Activated naive CD4-positive, alpha-beta T cell treated with anti-CD3 and anti-CD28 coated beads, Interleukin-2, amount 50 U/mL, for 72 hours (primary cell): ENCODE measurements at regions not wholly inside any gene's neighbourhood (a gene's known extent, or its start where the extent isn't known, plus 50 kb on each side); places are given as distances from the start of the nearest gene placed in this dataset.

Source experiments
- ATAC-seq, 2 donors: fragments of 150-1000 bp; cut with Tn5 transposase; 2 replicates each; pipeline ENCODE4 v1.10.0; 2021; ENCODE audit warnings: mild to moderate bottlenecking in 2 of 2, moderate library complexity in 2 of 2
- DNase-seq, 2 donors: peaks; one replicate each; pipeline ENCODE4 v3.0.0; 2021 to 2022; ENCODE audit warnings: low spot score in 2 of 2
- H3K27ac Mint-ChIP-seq, 2 donors: one replicate each; pipeline ENCODE4 v1.8.0; 2022; ENCODE audit warnings: mild to moderate bottlenecking in 2 of 2, mixed read lengths in 2 of 2
- H3K36me3 Mint-ChIP-seq, 2 donors: one replicate each; pipeline ENCODE4 v1.8.0; 2022; ENCODE audit warnings: mixed read lengths in 2 of 2
- H3K9me3 Mint-ChIP-seq, 2 donors: one replicate each; pipeline ENCODE4 v1.8.0; 2022; ENCODE audit warnings: mixed read lengths in 2 of 2

DNA sequence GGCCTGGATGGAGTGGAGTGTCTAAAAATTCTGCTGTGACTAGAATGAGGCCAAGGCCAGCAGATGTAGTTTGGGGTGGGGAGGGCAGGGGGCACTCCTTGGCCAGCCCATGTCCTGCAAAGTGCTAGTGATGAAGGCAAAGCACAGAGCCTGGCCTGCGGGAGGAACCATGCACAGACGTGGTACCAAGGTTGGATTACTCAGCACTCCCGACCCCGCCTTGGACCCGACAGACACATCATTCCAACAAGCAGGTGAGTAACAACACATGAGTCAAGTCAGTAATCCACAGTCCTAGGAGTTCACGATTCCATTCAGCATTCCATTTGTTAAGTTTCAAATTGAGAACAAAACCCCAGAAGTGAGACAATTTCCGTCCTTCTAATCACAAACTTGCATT is 317.3 kb downstream of the TCERG1L start:
- DNase-seq: no peak
- Mint-ChIP-seq H3K9me3 (peaks cover 6 to 11% of the 10 kb centered on the region in 2 donors), H3K36me3 (peaks cover 8 to 9% of the 10 kb centered on the region in 2 donors), H3K27ac (no peak overlapping the region)
- ATAC-seq: no peak

DNA sequence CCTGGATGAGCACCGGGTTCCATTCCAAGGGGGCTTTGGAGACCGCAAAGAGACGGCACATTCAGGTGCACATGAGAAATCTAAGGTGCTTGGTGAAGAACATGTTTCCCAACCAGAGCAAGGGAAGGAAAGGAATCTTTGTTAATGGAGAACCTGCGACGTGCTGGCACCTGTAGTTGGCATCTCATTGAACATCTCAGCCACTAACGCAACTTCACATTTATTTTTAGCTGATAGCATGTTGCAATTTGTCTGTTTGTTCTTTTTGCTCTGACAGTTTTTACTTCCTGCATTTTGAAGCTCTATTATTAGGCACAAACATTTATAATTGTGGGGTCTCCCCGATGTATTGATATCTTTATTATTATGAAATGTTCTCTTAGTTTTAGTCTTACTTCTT is 316.7 kb downstream of the TCERG1L start:
- no peak overlapping the region for H3K27ac Mint-ChIP-seq
- ATAC-seq (no peak), DNase-seq (no peak)
- peaks cover 8 to 9% of the 10 kb centered on the region in 2 donors for H3K36me3 Mint-ChIP-seq
- peaks cover 6 to 11% of the 10 kb centered on the region in 2 donors for H3K9me3 Mint-ChIP-seq

DNA sequence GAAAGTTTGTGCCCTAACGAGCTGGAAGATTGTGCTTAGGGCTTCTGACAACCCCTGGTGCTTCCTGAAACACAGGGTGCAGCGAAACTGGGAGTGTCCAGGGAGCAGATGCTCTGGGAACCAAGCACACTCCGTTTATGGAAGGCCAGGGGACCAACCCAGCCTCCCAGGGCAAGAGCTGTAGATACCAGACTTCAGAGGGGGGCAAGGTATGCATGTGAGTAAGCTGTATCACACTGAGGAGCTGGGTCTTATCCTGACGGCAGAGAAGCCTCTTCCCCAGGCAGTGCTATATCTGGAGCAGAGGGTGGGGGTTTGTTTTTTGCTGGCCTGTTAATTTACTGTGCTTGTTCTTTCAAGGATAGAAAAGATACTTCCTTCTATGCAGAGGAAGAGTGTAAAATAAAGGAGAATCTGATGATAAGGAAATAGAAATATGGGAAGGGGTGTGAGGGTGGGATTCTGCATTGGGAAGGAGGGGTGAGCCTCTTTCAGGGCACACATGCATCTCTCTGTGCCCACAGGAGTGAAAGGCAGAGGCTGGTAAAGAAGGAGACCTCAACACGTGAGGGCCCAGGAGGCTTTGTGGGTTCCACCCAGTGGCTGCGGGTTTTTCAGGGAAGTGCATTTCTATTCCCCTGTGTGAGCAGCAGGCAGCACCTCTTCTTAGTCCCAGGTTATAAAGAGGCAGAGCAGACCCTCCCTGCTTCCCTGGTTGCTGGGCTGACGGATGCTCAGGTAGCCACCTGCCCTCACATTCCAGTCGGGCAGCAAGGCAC is 314.1 kb downstream of the TCERG1L start:
- Mint-ChIP-seq H3K27ac (no peak overlapping the region), H3K36me3 (peaks cover 8 to 9% of the 10 kb centered on the region in 2 donors), H3K9me3 (peaks cover 6 to 11% of the 10 kb centered on the region in 2 donors)
- ATAC-seq: no peak
- no peak for DNase-seq

DNA sequence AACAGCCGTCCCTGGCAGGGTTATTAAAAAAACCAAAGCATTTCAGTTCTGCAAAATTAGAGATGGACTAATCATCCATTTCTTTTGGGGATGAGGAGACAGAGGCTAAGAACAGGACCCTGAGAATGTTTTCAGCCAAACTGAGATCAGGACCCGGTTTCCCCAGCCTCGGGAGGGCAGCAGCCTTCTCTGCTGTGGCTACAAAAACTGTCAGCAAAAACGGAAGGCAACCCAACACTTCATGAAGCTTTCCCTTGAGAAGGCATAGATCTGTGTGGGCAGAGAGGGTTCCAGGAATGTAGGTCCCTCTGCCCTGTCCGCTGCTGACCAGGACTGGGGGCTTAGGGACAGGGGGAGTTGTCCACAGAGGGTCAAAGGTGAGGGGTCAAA is 313.5 kb downstream of the TCERG1L start:
- peaks cover 8 to 9% of the 10 kb centered on the region in 2 donors for H3K36me3 Mint-ChIP-seq
- no peak overlapping the region for H3K27ac Mint-ChIP-seq
- DNase-seq (no peak), ATAC-seq (no peak)
- H3K9me3 Mint-ChIP-seq: peaks cover 6 to 11% of the 10 kb centered on the region in 2 donors

DNA sequence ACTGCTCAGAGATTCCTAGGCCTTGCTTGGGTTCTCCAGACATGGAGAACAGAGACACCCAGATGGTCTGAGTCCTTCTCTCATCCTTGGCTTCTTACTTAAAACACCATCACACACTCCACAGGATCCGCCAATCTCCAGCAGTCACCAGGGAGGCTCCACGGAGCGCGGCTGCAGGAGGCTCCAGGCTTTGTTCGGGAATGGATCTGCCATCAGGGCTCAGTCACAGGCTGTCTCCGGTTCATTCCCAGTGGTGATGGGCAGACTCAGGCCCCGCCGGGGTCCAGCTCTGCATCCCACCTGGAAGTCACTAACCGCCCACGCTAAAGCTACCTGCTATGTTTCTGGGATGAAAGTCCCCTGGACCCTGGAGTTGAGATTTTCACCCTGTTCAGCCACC is 312.9 kb downstream of the TCERG1L start:
- DNase-seq (no peak), ATAC-seq (no peak)
- Mint-ChIP-seq H3K9me3 (peaks cover 6 to 11% of the 10 kb centered on the region in 2 donors), H3K27ac (no peak overlapping the region), H3K36me3 (peaks cover 8 to 9% of the 10 kb centered on the region in 2 donors)

DNA sequence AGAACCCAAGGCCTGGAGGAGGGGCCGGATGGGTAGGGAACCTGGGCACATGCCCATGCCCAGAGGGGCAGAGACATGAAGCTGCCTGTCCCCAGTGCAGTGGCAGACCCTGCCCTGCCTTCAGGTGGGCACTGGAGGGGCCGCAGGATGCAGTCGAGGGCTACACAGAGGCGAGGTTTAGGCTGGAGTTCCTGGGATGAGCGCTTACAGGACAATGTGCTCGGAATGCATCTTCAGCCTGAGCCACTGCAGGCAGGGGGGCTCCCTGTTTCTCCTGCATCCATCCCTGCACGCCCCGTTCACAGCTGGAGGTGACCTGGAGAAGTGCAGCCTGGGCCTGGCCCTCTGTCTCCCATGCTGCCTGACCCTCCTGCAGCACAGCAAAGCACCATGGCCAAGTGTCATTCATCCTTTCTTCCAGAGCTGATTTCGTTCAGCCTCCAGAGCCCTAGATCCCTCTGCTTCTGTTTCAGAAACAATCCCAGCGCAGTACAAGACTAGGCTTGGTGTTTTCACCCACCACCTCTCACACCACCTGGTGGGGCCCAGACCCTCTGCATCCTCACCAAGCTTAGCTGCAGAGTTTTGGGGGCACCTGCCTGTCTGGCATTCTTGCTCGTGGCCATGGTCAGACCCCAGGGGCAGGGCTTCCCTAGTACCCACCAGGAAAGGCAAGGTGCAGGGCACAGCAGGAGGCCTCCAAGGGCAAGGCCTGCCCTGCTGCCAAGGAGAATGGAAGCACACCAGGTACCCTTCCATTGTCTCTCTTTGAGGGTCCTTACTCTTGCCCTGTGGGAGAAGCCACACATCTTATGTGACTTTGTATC is 311.9 kb downstream of the TCERG1L start:
- ATAC-seq: no peak
- no peak overlapping the region for H3K27ac Mint-ChIP-seq
- peaks cover 8 to 9% of the 10 kb centered on the region in 2 donors for H3K36me3 Mint-ChIP-seq
- H3K9me3 Mint-ChIP-seq: peaks cover 6 to 11% of the 10 kb centered on the region in 2 donors
- no peak for DNase-seq

DNA sequence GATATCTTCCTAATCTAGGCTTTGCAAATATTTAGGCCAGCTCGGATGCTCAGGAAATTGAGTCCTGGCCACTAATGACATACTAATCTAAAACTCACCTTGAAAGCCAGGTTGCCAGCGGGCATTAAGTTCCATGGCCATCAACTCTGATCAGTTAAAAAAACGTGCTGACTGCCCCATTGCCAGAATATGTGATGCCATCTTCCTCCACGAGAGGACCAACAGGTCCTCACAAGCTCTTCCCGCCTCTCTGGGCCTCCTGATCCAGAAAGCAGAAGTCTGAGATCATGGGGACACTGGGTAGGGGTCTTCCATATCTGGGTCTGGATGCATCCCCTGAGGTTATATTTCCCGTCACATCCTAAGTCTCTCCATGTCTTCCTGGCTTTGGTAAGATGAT is 311.3 kb downstream of the TCERG1L start:
- DNase-seq (no peak), ATAC-seq (no peak)
- Mint-ChIP-seq H3K9me3 (peaks cover 6 to 11% of the 10 kb centered on the region in 2 donors), H3K27ac (no peak overlapping the region), H3K36me3 (peaks cover 8 to 9% of the 10 kb centered on the region in 2 donors)

DNA sequence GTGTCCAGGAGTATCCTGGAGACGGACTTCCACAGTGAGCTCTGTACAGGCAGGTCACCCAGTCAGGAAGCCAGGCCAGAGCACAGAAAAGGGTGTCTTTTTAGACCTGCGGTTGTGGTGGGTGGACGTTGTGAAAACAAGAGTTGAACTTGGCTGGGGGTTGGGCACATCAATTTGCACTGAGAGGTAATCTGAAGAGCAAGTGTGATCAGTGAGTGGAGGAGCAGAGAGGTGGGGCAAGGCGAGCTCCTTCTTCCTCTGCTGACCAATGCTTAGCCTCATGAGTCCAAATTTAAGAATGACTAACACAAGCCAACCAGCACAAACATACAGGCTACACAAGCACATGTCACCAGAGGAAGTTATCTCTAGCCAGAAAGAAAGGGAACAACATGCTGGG is 310.8 kb downstream of the TCERG1L start:
- ATAC-seq (no peak), DNase-seq (no peak)
- H3K27ac Mint-ChIP-seq: no peak overlapping the region
- peaks cover 8 to 9% of the 10 kb centered on the region in 2 donors for H3K36me3 Mint-ChIP-seq
- peaks cover 9% of the 10 kb centered on the region in 2 donors for H3K9me3 Mint-ChIP-seq

DNA sequence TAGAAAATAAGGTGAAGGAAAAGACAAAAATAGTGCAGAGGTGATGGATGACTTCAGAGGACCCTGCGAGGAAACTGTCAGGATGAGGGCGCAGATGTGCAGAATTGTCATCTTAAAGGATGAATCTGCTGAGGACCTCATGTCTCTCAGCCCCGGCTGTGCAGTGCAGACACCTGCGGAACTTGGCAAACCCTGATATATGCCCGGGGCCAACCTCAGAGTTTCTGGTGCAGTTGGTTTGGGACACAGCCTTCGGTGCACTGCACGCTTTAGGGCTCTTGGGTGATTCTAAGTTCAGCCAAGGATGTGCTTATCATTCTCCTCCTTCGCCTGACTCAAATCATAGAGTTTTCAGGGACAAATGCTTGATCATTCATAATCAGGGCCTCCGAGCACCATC is 310.1 kb downstream of the TCERG1L start:
- H3K27ac Mint-ChIP-seq: no peak overlapping the region
- ATAC-seq (no peak), DNase-seq (no peak)
- peaks cover 2 to 5% of the 10 kb centered on the region in 2 donors for H3K9me3 Mint-ChIP-seq
- H3K36me3 Mint-ChIP-seq: peaks cover 4% of the 10 kb centered on the region in 2 donors

DNA sequence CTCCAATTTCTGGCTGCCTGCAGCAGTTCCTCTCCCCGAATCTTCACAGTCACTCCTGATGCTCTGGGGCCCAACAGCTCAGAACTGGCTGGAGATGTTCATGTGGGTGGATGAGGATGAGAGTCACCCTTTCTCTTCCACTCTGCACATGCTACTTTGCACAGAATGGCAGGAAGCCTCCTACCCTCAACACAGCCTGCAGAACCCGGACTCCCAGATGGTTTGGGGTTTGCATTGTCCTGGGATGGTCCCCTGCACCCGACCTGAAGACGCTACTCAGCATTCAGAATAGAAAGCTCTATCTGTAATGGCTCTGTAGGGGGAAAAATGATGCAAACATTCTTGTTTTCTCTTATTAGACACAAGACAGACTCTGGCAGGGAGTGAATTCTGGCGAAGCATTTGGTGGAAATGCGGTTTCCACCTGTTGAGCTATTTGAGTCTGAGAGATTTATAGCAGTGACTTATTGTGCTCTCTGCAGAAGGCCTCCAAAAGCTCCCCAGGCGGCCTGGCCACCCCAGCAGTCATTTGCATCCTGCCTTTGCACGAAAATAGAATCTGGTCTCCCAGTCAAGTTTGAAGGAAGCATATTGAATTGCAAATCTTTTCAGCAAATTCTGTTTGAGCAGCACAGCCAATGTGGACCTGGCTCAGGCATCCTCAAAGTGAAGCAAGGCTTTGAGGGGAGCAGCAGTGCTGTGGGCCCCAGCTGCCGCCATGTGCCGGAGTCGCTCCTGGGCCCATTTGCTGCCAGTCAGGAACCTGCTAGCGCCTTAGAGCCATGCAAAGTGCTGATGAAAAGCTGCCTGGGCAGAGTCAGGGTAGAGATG is 309.3 kb downstream of the TCERG1L start:
- Mint-ChIP-seq H3K9me3 (peaks cover 0 to 5% of the 10 kb centered on the region in 2 donors), H3K36me3 (no peaks in the 10 kb centered on the region), H3K27ac (no peak overlapping the region)
- DNase-seq (no peak), ATAC-seq (no peak)

DNA sequence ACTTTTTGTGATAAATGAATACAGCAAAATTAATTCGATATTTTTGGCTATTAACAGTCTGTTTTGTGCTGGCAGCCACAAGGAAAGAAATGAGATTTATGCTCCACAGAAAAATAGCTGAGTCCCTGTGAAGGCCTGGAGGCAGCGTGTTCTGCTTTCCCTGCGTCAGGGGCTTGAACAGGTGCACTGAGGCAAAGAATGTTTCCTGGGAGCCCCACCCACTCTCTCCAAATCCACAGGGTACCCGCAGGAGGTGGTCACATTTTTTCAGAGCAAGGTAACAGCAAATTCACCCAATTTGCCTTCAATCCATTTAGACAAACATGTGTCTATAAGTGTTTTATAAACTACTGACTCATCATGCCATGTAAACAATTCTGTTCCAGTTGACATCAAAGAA is 308.1 kb downstream of the TCERG1L start:
- DNase-seq (no peak), ATAC-seq (no peak)
- Mint-ChIP-seq H3K9me3 (peaks cover 0 to 5% of the 10 kb centered on the region in 2 donors), H3K27ac (no peak overlapping the region), H3K36me3 (no peaks in the 10 kb centered on the region)

DNA sequence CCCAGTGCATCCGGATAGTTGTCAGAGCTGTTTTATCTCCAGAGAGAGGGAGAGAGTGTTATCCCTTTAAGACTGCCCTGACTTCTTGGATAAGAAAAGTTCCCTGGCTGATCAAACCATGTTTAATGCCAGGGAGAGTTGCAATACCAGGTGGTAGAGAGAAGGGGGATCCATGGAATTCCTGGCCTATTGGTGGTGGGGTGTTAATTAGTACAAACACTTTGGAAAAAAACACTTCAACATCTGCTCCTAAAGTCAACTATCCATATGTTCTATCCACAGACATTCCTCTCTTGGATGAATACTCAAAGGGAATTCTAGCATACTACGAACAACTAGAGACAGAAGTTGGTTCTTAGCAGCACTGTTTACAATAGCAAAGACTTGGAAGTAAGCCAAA is 307.2 kb downstream of the TCERG1L start:
- DNase-seq (no peak), ATAC-seq (no peak)
- Mint-ChIP-seq H3K9me3 (peaks cover 0 to 5% of the 10 kb centered on the region in 2 donors), H3K36me3 (no peaks in the 10 kb centered on the region), H3K27ac (no peak overlapping the region)

DNA sequence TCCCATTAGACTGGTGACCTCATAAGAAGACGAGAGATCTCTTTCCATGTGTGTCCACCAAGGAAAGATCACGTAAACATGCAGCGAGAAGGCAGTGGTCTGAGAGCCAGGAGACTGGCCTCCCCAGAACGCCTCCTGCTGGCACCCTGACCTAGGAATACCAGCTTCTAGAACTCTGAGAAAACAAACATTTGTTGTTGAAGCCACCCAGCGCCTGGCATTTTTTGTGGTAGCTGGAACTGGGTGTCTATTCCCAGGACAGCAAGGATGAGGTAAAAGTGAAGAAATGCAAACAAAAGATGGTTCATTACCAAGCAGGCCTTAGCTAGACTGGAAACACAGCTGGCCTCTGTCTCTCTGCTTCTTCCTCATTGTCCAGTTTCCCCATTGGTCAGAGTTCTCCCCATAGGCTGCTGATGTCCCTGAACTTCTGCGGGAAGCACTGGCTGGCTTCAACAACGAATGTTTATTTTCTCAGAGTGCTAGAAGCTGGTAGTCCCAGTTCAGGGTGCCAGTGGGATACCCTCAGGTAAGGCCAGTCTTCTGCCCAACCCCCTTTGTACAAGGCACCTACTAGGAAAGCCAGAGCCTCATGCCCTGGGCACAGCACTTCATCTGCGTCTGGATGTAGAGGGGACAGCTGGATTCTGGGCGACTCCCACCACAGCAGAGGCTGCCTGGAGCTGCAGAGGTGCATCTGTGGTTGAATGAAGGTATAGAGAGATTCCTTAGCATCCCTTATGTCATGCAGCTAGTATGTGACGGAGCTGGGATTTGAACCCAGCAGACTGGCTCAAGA is 304.9 kb downstream of the TCERG1L start:
- Mint-ChIP-seq H3K27ac (no peak overlapping the region), H3K36me3 (no peaks in the 10 kb centered on the region), H3K9me3 (peaks cover 0 to 5% of the 10 kb centered on the region in 2 donors)
- ATAC-seq (no peak), DNase-seq (no peak)

DNA sequence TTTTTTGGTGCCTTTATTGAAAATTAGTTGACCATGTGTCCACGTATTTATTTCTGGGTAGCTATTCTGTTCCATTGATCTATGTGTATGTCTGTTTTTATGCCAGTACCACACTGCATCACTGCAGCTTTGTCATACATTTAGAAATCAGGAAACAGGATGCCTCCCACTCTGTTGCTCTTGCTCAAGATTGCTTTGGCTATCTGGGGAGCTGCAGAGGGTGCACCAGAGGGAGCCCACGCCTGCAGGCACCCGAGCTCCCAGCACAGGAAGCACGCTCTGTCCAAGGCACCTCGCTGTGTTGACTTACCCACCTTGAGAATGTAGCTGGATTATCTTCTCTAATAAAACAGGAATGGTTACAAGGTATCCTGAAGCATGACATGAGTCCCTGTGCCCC is 301.7 kb downstream of the TCERG1L start:
- Mint-ChIP-seq H3K9me3 (peaks cover 0 to 5% of the 10 kb centered on the region in 2 donors), H3K27ac (no peak overlapping the region), H3K36me3 (no peaks in the 10 kb centered on the region)
- no peak for DNase-seq
- no peak for ATAC-seq

DNA sequence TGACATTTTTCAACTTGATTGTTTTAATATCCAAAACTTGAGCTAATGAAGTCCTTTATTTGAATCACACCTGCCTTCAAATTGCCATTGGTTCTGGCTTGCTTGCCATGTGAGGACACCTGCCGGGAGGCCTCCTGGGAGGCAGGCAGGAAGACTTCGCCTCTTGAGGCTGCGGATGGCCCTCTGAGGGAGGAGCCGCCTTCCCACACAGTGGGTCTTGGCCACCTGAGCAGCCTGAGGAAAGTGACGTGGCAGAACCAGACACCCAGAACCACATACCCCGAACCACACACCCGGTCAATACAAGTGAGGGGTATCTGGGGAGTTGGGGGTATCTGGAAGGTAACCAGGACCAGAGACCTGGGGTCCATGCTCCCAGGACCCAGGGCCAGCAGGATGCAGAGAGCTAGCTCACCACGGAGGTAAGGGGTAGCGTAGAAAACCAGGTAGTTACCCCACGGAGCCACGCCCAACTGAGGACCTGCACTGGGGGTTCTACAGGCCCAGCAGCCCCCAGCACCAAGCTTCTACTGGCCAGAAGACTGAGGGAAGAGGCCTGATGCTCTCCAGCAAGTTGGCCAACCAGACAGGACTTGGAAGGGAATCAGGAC is 300.5 kb downstream of the TCERG1L start:
- DNase-seq: no peak
- no peak overlapping the region for H3K27ac Mint-ChIP-seq
- no peaks in the 10 kb centered on the region for H3K36me3 Mint-ChIP-seq
- ATAC-seq: no peak
- no peaks in the 10 kb centered on the region for H3K9me3 Mint-ChIP-seq
